Ishikawa (cell line): ENCODE measurements at regions not wholly inside any gene's neighbourhood (a gene's known extent, or its start where the extent isn't known, plus 50 kb on each side); places are given as distances from the start of the nearest gene placed in this dataset.

Source experiments
- EGR1 ChIP-seq: IDR thresholded peaks from 2 replicates; pipeline ENCODE4 v1.6.1; 2012
- EP300 ChIP-seq: IDR thresholded peaks from 2 replicates; pipeline ENCODE4 v1.6.1; 2012; ENCODE audit warnings: borderline replicate concordance
- FOXM1 ChIP-seq: IDR thresholded peaks from 2 replicates; pipeline ENCODE4 v1.6.1; 2012; ENCODE audit warnings: low read depth, borderline replicate concordance
- NFIC ChIP-seq: IDR thresholded peaks from 2 replicates; pipeline ENCODE4 v1.6.1; 2012
- RAD21 ChIP-seq: IDR thresholded peaks from 2 replicates; pipeline ENCODE4 v1.6.1; 2012; ENCODE audit warnings: low read depth
- TAF1 ChIP-seq: IDR thresholded peaks from 2 replicates; pipeline ENCODE4 v1.6.1; 2012; ENCODE audit warnings: low read depth, mild to moderate bottlenecking
- YY1 ChIP-seq: IDR thresholded peaks from 2 replicates; pipeline ENCODE4 v1.6.1; 2012; ENCODE audit warnings: low read depth
- TF ChIP-seq, protein P1 (sequence below): IDR thresholded peaks from 2 replicates; pipeline ENCODE4 v1.6.1; 2012; ENCODE audit warnings: low read depth, mild to moderate bottlenecking
- TF ChIP-seq, protein P2 (sequence below): IDR thresholded peaks from 2 replicates; pipeline ENCODE4 v1.6.1; 2012

DNA sequence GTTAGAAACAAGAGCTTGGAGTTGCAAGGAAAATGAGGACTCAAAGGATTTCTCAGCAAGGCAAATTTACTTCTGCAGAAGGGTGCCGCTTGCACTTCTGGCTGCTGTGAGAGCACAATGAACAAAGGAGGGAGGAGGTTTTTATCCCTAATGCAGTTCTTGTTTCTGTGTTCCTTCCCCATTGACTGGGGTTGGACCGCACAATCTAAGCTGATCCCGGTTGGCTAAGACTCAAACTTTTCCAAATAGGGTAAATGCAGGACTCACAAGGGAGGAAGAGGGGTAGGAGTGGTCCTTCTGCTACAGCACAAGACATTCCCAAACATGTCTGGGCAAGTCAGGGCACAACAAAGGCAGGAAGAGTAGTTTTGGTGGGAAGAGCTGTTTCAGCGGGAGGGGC lies 249.6 kb upstream of the MOCS1 start:
- TF ChIP-seq FOXM1 = no peak
- no peak for TF ChIP-seq YY1
- TF ChIP-seq, protein P1, sequence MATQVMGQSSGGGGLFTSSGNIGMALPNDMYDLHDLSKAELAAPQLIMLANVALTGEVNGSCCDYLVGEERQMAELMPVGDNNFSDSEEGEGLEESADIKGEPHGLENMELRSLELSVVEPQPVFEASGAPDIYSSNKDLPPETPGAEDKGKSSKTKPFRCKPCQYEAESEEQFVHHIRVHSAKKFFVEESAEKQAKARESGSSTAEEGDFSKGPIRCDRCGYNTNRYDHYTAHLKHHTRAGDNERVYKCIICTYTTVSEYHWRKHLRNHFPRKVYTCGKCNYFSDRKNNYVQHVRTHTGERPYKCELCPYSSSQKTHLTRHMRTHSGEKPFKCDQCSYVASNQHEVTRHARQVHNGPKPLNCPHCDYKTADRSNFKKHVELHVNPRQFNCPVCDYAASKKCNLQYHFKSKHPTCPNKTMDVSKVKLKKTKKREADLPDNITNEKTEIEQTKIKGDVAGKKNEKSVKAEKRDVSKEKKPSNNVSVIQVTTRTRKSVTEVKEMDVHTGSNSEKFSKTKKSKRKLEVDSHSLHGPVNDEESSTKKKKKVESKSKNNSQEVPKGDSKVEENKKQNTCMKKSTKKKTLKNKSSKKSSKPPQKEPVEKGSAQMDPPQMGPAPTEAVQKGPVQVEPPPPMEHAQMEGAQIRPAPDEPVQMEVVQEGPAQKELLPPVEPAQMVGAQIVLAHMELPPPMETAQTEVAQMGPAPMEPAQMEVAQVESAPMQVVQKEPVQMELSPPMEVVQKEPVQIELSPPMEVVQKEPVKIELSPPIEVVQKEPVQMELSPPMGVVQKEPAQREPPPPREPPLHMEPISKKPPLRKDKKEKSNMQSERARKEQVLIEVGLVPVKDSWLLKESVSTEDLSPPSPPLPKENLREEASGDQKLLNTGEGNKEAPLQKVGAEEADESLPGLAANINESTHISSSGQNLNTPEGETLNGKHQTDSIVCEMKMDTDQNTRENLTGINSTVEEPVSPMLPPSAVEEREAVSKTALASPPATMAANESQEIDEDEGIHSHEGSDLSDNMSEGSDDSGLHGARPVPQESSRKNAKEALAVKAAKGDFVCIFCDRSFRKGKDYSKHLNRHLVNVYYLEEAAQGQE = no peak
- TF ChIP-seq NFIC = no peak
- no peak for TF ChIP-seq RAD21
- TF ChIP-seq, protein P2, sequence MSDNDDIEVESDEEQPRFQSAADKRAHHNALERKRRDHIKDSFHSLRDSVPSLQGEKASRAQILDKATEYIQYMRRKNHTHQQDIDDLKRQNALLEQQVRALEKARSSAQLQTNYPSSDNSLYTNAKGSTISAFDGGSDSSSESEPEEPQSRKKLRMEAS = no peak
- no peak for TF ChIP-seq EP300
- no peak for TF ChIP-seq TAF1
- no peak for TF ChIP-seq EGR1
